Colonic mucosa (tissue), 4 donors: ENCODE measurements at regions not wholly inside any gene's neighbourhood (a gene's known extent, or its start where the extent isn't known, plus 50 kb on each side); places are given as distances from the start of the nearest gene placed in this dataset.

ENCODE experiments used
- DNase-seq: peaks from one replicate; pipeline ENCODE4 v3.0.0-alpha.2; 2020
- H3K27ac ChIP-seq: fragments of 200-600 bp; one replicate; pipeline ENCODE4 v1.8.0; 2021
- H3K27me3 ChIP-seq: fragments of 200-600 bp; one replicate; pipeline ENCODE4 v1.8.0; 2021
- H3K36me3 ChIP-seq: fragments of 200-600 bp; one replicate; pipeline ENCODE4 v1.8.0; 2021
- H3K4me1 ChIP-seq: fragments of 200-600 bp; one replicate; pipeline ENCODE4 v1.8.0; 2021; ENCODE audit warnings: mild to moderate bottlenecking
- H3K4me3 ChIP-seq: fragments of 200-600 bp; one replicate; pipeline ENCODE4 v1.8.0; 2021
- H3K9ac ChIP-seq, 2 donors: one replicate each; pipeline ENCODE4 v1.7.0; 2013; ENCODE audit warnings: control low read depth in 2 of 2, low read depth in 2 of 2, low read length in 2 of 2
- H3K9me3 ChIP-seq: fragments of 200-600 bp; one replicate; pipeline ENCODE4 v1.8.0; 2021
- intact Hi-C: fragments of 100-400 bp; cut with DNase I; formaldehyde crosslinking; loops from one replicate; pipeline ENCODE4 v1.14.1; 2022
- TF ChIP-seq, protein P1 (sequence below): fragments of 200-600 bp; IDR thresholded peaks from one replicate; pipeline ENCODE4 v1.8.0; 2022; ENCODE audit warnings: antibody characterized with exemption, mild to moderate bottlenecking
- donor health status: healthy.
- donor health status: DM: no; HTN: no; CAD: no.
- donor health status: DM: no; HTN: no; CAD: no.

DNA sequence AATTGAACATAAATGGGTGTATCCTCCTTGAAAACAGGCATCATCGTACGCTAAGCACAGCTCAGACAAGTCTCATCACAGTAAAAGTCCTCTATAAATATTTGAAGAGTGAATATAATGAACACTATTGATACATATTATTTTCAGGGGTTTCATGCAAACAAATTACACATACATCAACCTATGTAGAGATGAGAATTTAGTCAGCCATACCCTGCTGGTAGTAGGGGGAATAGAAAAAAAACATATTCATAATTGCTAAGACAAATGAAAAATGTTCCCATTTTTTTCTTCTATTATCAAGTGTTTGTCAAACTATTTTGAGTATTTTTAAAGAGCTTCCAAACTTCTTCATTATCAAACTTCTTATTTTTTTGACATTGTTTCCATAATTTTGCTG lies 205.6 kb upstream of the SOX5 start:
- intact Hi-C loops = no loop called here
- Histone ChIP-seq H3K9me3 (no peaks in the 10 kb centered on the region), H3K27ac (no peak overlapping the region), H3K9ac (no peak overlapping the region), H3K36me3 (no peaks in the 10 kb centered on the region), H3K4me3 (no peak overlapping the region), H3K27me3 (no peaks in the 10 kb centered on the region), H3K4me1 (no peaks in the 10 kb centered on the region)
- TF ChIP-seq, protein P1, sequence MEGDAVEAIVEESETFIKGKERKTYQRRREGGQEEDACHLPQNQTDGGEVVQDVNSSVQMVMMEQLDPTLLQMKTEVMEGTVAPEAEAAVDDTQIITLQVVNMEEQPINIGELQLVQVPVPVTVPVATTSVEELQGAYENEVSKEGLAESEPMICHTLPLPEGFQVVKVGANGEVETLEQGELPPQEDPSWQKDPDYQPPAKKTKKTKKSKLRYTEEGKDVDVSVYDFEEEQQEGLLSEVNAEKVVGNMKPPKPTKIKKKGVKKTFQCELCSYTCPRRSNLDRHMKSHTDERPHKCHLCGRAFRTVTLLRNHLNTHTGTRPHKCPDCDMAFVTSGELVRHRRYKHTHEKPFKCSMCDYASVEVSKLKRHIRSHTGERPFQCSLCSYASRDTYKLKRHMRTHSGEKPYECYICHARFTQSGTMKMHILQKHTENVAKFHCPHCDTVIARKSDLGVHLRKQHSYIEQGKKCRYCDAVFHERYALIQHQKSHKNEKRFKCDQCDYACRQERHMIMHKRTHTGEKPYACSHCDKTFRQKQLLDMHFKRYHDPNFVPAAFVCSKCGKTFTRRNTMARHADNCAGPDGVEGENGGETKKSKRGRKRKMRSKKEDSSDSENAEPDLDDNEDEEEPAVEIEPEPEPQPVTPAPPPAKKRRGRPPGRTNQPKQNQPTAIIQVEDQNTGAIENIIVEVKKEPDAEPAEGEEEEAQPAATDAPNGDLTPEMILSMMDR = no peak
- no peak for DNase-seq

DNA sequence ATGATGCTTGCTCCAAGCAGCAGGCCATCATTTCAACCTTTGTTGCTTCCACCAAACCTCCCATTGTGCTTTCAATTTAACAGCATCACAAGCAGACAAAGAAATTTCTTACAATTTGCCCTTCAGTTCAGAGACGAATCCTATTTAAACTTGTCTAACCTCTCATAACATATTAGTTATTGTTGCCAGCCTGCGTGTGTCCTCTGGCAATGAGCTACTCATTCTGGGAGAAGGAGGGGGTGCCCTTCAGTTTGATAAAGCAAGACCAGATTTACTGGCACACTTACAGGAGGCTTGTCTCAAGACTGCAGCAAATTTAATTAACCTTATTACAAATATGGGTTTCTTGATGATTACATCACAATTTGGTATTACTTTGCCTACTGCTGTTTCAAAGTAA lies 203.6 kb upstream of the SOX5 start:
- DNase-seq = no peak
- H3K4me1 ChIP-seq = no peaks in the 10 kb centered on the region
- TF ChIP-seq, protein P1 = no peak
- H3K36me3 ChIP-seq = no peaks in the 10 kb centered on the region
- no peak overlapping the region for H3K9ac ChIP-seq
- intact Hi-C loops = no loop called here
- no peak overlapping the region for H3K4me3 ChIP-seq
- H3K27me3 ChIP-seq = no peaks in the 10 kb centered on the region
- no peaks in the 10 kb centered on the region for H3K9me3 ChIP-seq
- H3K27ac ChIP-seq = no peak overlapping the region

DNA sequence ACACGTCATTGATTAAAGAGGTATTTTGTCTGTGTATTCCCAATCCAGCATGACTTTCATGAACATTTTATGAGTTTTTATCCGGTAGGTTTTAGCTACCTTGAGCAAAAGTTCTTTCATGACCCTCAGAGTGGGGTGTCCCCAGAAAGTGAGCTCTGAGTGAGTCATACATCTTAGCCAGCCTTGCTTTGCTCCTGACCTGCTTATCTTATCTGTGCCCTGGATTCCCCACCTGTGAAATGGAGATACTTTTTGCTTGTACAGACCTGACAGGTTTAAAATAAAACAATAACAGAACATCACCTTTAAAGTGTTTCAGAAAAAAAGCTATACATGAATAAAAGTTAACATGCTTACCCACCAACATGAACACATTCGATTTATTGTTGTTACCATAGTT lies 202.8 kb upstream of the SOX5 start:
- Histone ChIP-seq H3K9ac (no peak overlapping the region), H3K27me3 (no peaks in the 10 kb centered on the region), H3K9me3 (no peaks in the 10 kb centered on the region), H3K4me1 (no peaks in the 10 kb centered on the region), H3K36me3 (no peaks in the 10 kb centered on the region), H3K27ac (no peak overlapping the region), H3K4me3 (no peak overlapping the region)
- TF ChIP-seq, protein P1 = no peak
- intact Hi-C loops = no loop called here
- DNase-seq = no peak

DNA sequence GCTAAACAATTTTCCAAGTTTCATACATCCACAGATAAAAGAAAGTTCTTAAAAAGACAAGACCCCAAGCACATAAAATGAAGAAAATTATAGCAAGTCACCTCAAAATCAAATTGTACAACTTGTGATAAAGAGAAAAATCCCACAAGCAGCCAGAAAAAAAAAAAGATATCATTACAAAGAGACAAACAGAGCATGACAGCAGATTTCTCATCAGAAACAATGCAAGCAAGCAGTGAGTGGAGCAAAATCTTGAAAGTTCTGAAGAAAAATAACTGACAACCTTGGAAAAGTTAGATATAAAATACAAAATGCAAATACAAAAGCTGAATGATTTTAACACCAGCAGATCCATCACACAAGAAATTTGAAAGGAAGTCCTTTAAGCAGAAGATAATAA lies 194.5 kb upstream of the SOX5 start:
- Histone ChIP-seq H3K27ac (no peak overlapping the region), H3K36me3 (no peaks in the 10 kb centered on the region), H3K4me3 (no peak overlapping the region), H3K9me3 (no peaks in the 10 kb centered on the region), H3K4me1 (no peaks in the 10 kb centered on the region), H3K9ac (no peak overlapping the region), H3K27me3 (no peaks in the 10 kb centered on the region)
- TF ChIP-seq, protein P1 = no peak
- intact Hi-C loops = no loop called here
- DNase-seq = no peak

DNA sequence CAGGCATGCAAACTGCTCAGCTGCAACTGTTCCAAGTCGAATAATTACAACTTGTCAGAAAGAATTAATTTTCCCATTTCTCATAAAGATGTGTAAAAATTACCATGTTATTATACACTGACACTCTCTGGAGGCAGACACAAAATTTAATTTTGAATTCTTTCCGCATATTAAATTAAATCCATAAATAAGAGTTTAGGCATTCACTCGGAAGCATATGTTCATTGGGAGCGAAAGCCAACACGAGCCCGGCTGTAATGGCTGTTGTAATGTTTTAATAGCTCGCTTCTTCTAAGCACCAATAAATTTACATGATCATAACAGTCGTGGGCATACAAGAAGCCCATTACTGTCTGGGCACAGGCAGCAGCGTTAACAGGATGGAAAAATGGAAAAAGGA lies 189.6 kb upstream of the SOX5 start:
- H3K4me3 ChIP-seq = no peak overlapping the region
- TF ChIP-seq, protein P1 = no peak
- DNase-seq = no peak
- intact Hi-C loops = no loop called here
- no peaks in the 10 kb centered on the region for H3K27me3 ChIP-seq
- H3K36me3 ChIP-seq = no peaks in the 10 kb centered on the region
- no peak overlapping the region for H3K27ac ChIP-seq
- no peaks in the 10 kb centered on the region for H3K4me1 ChIP-seq
- H3K9ac ChIP-seq = no peak overlapping the region
- no peaks in the 10 kb centered on the region for H3K9me3 ChIP-seq

DNA sequence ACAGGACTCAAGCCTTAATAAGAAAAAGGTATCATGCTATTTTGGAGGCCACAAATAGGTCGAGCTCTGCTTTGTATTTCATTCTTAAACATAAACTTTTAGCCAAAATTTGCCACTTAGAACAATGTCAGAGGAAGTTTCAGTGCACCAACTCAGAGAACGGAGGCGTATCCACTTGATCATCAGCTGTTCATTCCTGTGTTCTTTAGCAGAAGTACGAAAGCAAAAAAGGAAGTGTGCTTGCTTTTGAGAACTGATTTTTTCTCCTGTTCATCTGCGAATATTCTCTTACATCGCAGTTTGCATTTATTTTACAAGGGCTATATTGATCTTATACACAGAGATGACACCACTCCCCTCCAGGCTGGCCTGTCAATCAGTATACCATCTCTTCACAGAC lies 188.6 kb upstream of the SOX5 start:
- no peak overlapping the region for H3K4me3 ChIP-seq
- H3K9me3 ChIP-seq = no peaks in the 10 kb centered on the region
- DNase-seq = no peak
- intact Hi-C loops = no loop called here
- no peak overlapping the region for H3K27ac ChIP-seq
- TF ChIP-seq, protein P1 = no peak
- H3K4me1 ChIP-seq = no peaks in the 10 kb centered on the region
- H3K9ac ChIP-seq = no peak overlapping the region
- H3K36me3 ChIP-seq = no peaks in the 10 kb centered on the region
- H3K27me3 ChIP-seq = no peaks in the 10 kb centered on the region
